Activated CD8-positive, alpha-beta memory T cell treated with anti-CD3 and anti-CD28 coated beads, Interleukin-2, amount 10 ng/mL, durations not matched to agents 7 days and 5 days (primary cell): ENCODE measurements at regions not wholly inside any gene's neighbourhood (a gene's known extent, or its start where the extent isn't known, plus 50 kb on each side); places are given as distances from the start of the nearest gene placed in this dataset.

Source experiments
- ATAC-seq: fragments of 150-1000 bp; cut with Tn5 transposase; one replicate; pipeline ENCODE4 v1.10.0; 2021; ENCODE audit warnings: moderate library complexity
- CTCF ChIA-PET: fragments of 350-600 bp; sonication (Branson Sonifier 250); formaldehyde crosslinking; loops from one replicate; lab custom pipeline; 2021; ENCODE audit warnings: antibody characterized with exemption; lab: Charles Lee
- DNase-seq: peaks from one replicate; pipeline ENCODE4 v3.0.0-alpha.2; 2020
- H3K27ac Mint-ChIP-seq: one replicate; pipeline ENCODE4 v1.8.0; 2021; ENCODE audit warnings: mild to moderate bottlenecking, mixed read lengths
- H3K27me3 Mint-ChIP-seq: one replicate; pipeline ENCODE4 v1.8.0; 2021; ENCODE audit warnings: mixed read lengths
- H3K36me3 Mint-ChIP-seq: one replicate; pipeline ENCODE4 v1.8.0; 2021; ENCODE audit warnings: mild to moderate bottlenecking, mixed read lengths
- H3K4me1 Mint-ChIP-seq: one replicate; pipeline ENCODE4 v1.8.0; 2021; ENCODE audit warnings: mixed read lengths
- H3K4me3 Mint-ChIP-seq: one replicate; pipeline ENCODE4 v1.8.0; 2021; ENCODE audit warnings: mild to moderate bottlenecking, moderate library complexity, mixed read lengths
- H3K9me3 Mint-ChIP-seq: one replicate; pipeline ENCODE4 v1.8.0; 2022; ENCODE audit warnings: low read depth, mixed read lengths

DNA sequence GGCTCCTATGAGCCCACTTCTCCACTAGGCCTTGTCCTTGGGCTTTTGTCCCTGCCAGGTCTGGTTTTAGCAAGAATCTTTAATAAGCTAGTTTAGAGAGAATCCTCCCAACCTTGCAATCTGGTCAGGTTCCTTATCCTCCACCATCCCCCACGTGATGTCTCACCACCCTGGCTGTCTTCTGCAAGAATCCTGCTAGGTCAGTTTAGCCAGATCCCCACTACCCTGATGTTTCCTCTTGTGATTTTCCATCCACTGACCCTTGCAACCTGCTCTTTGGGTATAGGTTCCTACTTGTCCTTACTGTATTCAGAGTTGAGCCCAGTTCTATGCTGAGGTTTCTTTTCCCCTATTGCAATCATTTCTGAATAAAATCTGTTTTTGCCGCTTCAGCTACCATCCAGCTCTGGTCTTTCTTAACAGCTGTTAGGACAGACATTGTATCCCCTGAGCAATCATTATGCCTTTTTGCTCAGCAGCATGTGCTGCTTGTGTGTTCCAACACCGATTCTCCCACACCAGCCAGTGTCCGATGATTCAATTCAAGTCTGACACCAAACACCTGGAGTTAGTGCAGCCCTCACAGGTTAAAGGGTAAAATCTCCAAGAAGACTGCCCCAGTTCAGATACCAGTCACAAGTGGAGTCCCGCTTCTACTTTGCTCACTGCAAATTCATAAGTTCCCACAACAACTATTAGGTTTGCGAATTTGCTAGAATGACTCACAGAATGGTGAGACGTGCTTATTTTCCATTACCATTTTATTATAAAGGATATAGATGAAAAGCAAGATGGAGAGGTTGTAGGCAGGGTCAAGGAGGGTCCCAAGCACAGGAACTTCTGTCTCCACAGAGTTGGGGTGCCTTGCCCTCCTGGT lies 62.2 kb upstream of the ADCY1 start:
- CTCF ChIA-PET = no interaction called here

DNA sequence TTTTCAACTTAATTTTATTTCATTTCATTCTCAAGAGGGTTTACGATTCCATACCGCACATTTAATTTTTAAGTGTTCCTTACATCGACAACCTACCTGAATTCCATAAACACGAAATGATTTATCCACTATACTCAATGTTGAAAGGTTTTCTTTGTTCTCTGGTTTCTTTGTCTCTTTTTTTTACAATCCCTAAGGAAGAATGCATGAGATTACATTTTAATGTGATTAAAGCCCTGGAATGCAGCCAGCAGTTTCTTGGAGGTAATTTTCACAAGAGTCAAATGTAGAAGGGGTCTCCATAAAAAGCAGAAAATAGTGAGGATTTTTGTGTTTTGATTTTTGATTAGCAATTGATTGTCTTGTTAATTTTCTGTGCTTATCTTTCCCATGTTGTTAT lies 59.2 kb upstream of the ADCY1 start:
- DNase-seq (no peak), ATAC-seq (no peak)
- Mint-ChIP-seq H3K4me3 (no peak overlapping the region), H3K9me3 (peaks cover 5% of the 10 kb centered on the region), H3K27ac (no peak overlapping the region), H3K4me1 (no peaks in the 10 kb centered on the region), H3K36me3 (no peaks in the 10 kb centered on the region), H3K27me3 (no peaks in the 10 kb centered on the region)
- CTCF ChIA-PET = no interaction called here

More for the DNA sequence above, 62.2 kb upstream of the ADCY1 start:
- H3K4me3 Mint-ChIP-seq = no peak overlapping the region
- no peaks in the 10 kb centered on the region for H3K27me3 Mint-ChIP-seq
- no peak overlapping the region for H3K27ac Mint-ChIP-seq
- peaks cover 3% of the 10 kb centered on the region for H3K9me3 Mint-ChIP-seq
- no peak for DNase-seq
- ATAC-seq = no peak
- no peaks in the 10 kb centered on the region for H3K36me3 Mint-ChIP-seq
- no peaks in the 10 kb centered on the region for H3K4me1 Mint-ChIP-seq

DNA sequence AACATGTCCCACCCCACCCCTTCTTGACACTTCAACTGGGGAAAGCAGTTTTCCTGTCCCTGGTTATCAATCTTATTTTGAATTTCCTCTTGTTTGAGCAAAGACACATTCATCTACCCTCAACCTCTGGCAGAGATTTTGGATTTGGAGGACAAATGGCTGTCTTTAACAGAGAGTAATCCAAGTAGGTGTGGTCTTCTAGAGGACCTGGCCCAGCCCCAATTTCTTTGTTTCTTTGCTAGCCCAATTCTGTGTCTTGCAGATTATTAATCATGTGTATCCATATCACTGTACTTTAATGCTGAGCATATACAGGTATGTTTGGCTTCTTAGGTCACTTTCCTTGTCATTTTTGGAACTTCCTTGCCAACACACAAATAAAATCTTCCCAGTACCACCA lies 58.8 kb upstream of the ADCY1 start:
- Mint-ChIP-seq H3K4me3 (no peak overlapping the region), H3K36me3 (no peaks in the 10 kb centered on the region), H3K27ac (no peak overlapping the region), H3K9me3 (peaks cover 5% of the 10 kb centered on the region), H3K27me3 (no peaks in the 10 kb centered on the region), H3K4me1 (no peaks in the 10 kb centered on the region)
- CTCF ChIA-PET = no interaction called here
- no peak for ATAC-seq
- no peak for DNase-seq
